Right atrium auricular region (tissue), 2 donors: ENCODE measurements at regions not wholly inside any gene's neighbourhood (a gene's known extent, or its start where the extent isn't known, plus 50 kb on each side); places are given as distances from the start of the nearest gene placed in this dataset.

Experiments used
- DNase-seq: peaks from one replicate; pipeline ENCODE4 v3.0.0-alpha.2; 2019; ENCODE audit warnings: low spot score
- H3K27ac ChIP-seq, 2 donors: fragments of 200-600 bp; sonication (generic); 1 replicate in 1 of 2; 2 replicates in 1 of 2; pipeline ENCODE4 v1.5.1; 2016 to 2019
- H3K27me3 ChIP-seq, 2 donors: fragments of 200-600 bp; sonication (generic); one replicate each; pipeline versions ENCODE4 v1.5.1 to v1.6.0; 2017 to 2019
- H3K36me3 ChIP-seq: fragments of 200-600 bp; sonication (generic); one replicate; pipeline ENCODE4 v1.5.1; 2016
- H3K4me1 ChIP-seq, 2 donors: fragments of 200-600 bp; sonication (generic); one replicate each; pipeline versions ENCODE4 v1.5.1 to v1.6.0; 2017 to 2019
- H3K4me3 ChIP-seq, 2 donors: fragments of 200-600 bp; sonication (generic); 1 replicate in 1 of 2; 2 replicates in 1 of 2; pipeline ENCODE4 v1.5.1; 2017 to 2019; ENCODE audit warnings: mild to moderate bottlenecking in 1 of 2, moderate library complexity in 1 of 2
- H3K9me3 ChIP-seq, 2 donors: fragments of 200-600 bp; sonication (generic); one replicate each; pipeline ENCODE4 v1.5.1; 2019
- TF ChIP-seq, protein P1 (sequence below), 2 donors: fragments of 200-600 bp; sonication (generic); IDR thresholded peaks; one replicate each; pipeline ENCODE4 v1.5.1; 2019; ENCODE audit warnings: antibody characterized with exemption in 2 of 2

DNA sequence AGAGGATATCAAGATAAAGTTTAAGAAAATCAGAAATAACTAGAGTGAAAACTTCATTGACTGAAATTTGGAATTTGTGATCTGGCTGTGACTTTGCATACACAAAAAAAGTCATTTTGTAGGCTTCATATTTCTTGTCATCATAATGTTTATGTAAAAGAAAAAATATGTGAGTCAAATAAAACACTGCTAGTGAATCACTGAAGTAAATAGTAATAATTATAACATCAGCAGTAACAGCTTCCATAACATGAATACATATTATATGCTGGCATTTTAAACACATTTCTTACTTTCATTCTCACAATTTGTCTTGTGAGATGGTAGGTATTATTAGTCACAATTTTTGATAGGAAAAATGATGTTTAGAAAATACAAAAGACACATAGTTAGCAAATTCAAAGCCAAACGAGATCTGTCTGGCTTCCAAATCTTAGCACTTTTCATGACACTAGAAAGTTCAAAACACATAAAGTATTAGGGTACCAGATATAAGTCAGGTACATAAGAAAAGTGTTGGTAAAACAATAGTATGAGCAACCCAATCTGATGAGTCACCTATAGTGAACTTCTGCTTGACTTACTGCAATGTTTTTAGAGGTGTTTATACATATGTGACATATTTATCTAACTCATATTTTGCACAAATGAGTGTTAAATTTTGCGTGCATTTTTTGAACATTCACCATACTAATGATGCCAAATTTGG, 241.0 kb upstream of the SNX7 start:
- Histone ChIP-seq H3K27ac (no peak overlapping the region), H3K9me3 (no peaks in the 10 kb centered on the region), H3K36me3 (no peaks in the 10 kb centered on the region), H3K27me3 (no peaks in the 10 kb centered on the region), H3K4me3 (no peak overlapping the region), H3K4me1 (no peaks in the 10 kb centered on the region)
- DNase-seq: no peak
- TF ChIP-seq, protein P1, sequence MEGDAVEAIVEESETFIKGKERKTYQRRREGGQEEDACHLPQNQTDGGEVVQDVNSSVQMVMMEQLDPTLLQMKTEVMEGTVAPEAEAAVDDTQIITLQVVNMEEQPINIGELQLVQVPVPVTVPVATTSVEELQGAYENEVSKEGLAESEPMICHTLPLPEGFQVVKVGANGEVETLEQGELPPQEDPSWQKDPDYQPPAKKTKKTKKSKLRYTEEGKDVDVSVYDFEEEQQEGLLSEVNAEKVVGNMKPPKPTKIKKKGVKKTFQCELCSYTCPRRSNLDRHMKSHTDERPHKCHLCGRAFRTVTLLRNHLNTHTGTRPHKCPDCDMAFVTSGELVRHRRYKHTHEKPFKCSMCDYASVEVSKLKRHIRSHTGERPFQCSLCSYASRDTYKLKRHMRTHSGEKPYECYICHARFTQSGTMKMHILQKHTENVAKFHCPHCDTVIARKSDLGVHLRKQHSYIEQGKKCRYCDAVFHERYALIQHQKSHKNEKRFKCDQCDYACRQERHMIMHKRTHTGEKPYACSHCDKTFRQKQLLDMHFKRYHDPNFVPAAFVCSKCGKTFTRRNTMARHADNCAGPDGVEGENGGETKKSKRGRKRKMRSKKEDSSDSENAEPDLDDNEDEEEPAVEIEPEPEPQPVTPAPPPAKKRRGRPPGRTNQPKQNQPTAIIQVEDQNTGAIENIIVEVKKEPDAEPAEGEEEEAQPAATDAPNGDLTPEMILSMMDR (IDR thresholded peaks at IDR 0.05): no peak

DNA sequence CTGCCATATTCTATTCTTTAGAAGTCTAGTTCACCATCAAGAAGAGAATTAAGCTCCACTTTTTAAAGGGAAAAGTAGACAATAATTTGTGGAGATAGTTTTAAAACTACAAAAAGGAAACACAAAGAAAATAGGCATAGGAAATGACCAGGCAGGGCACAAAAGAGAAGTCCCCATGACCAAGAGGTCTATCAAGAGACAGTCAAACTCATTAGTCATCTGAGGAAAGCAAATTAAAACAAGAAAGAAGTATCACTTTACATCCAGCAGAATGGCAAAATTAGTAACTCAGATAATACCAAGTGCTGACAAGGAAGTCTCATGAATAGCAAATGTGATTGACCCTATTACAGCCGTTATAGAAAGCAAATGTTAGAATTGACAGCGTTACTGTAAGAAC, 243.7 kb upstream of the SNX7 start:
- Histone ChIP-seq H3K27ac (no peak overlapping the region), H3K36me3 (no peaks in the 10 kb centered on the region), H3K4me3 (no peak overlapping the region), H3K27me3 (no peaks in the 10 kb centered on the region), H3K9me3 (no peaks in the 10 kb centered on the region), H3K4me1 (no peaks in the 10 kb centered on the region)
- TF ChIP-seq, protein P1 (IDR thresholded peaks at IDR 0.05): no peak
- DNase-seq: no peak

DNA sequence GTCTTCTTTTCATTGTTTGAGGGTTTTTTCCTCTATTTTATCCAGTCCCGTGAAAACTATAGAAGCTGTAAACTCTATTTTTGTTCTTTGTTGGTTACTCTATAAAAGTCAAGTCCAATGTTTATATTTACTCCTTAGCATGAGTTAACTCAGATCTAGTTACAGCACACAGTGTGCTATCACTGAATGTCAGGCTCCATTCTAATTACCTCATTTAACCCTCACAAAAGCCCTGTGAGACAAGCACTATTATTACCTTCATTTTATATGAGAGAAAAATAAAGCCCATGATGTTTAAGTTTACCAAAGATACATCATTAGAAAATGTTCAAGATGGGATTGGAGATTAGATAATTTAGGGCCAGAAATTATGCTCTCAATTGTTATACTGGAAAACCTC, 251.4 kb upstream of the SNX7 start:
- no peak for DNase-seq
- no peak overlapping the region for H3K27ac ChIP-seq
- H3K4me1 ChIP-seq: no peaks in the 10 kb centered on the region
- TF ChIP-seq, protein P1 (IDR thresholded peaks at IDR 0.05): no peak
- H3K27me3 ChIP-seq: no peaks in the 10 kb centered on the region
- H3K36me3 ChIP-seq: no peaks in the 10 kb centered on the region
- H3K9me3 ChIP-seq: no peaks in the 10 kb centered on the region
- no peak overlapping the region for H3K4me3 ChIP-seq

DNA sequence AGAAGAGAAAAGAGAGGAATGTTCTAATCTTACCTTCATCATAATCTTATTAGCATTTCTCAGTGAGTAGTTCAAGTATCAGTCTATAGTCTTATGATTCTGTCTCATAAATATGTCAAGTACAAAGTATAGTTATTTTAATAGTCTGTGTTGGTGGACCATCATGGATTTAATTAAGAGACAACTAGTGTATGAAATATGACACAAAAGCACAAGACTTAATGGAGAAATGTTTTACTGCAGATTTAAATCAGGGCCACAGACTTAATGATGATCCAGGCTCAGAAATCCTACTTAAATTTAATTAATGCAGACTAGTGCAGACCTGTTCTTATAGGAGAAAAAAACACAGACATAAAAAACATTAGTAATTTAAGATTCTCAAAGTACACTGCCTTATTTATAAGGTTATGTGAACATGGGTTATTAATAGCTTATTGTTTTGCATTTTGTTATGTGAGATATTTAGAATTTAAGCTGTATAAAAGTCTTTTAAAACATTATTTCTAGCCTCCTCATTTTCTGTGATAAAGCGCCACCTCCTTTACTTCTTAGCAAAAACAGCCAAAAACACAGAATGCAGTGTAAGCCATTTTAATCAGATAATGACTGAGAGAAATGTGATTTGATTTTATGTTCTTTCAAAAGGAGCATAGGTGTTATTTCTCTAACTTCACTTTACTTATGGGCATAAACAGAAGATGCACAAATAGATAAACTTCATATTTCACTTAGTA, 255.0 kb upstream of the SNX7 start:
- TF ChIP-seq, protein P1 (IDR thresholded peaks at IDR 0.05): no peak
- H3K27me3 ChIP-seq: no peaks in the 10 kb centered on the region
- H3K27ac ChIP-seq: no peak overlapping the region
- H3K4me3 ChIP-seq: no peak overlapping the region
- H3K9me3 ChIP-seq: no peaks in the 10 kb centered on the region
- no peak for DNase-seq
- H3K36me3 ChIP-seq: no peaks in the 10 kb centered on the region
- H3K4me1 ChIP-seq: no peaks in the 10 kb centered on the region

DNA sequence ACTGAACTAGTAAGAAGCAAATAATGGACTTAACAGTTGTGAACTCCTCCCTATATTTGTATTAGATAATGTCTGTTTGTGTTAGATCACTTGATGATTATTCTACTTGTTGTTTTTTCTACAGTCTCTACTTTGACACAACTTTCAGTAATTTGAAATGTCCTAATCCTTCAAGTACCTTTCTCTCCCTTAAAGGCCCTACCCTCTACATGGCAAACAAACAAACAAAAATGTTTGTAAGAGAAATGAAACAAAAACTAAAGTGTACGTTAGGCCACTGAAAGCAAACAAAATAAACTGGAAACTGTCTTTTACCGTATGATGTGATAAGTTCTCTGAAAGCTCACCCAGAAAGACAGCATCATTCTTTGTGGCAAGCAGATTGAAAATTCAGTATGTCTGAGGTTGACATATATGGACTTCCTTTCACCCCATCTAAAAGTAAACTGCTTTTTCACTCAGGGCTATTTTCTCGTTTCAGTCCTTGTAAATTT, 255.9 kb upstream of the SNX7 start:
- no peaks in the 10 kb centered on the region for H3K36me3 ChIP-seq
- no peaks in the 10 kb centered on the region for H3K27me3 ChIP-seq
- no peak for DNase-seq
- no peaks in the 10 kb centered on the region for H3K9me3 ChIP-seq
- H3K4me1 ChIP-seq: no peaks in the 10 kb centered on the region
- TF ChIP-seq, protein P1 (IDR thresholded peaks at IDR 0.05): no peak
- no peak overlapping the region for H3K4me3 ChIP-seq
- no peak overlapping the region for H3K27ac ChIP-seq
